GM10266 (cell line): ENCODE measurements at regions not wholly inside any gene's neighbourhood (a gene's known extent, or its start where the extent isn't known, plus 50 kb on each side); places are given as distances from the start of the nearest gene placed in this dataset.

Experiments used
- DNase-seq: peaks from one replicate; pipeline ENCODE4 v3.0.0; 2012; ENCODE audit errors: extremely low spot score
- CTCF ChIP-seq: IDR thresholded peaks from 2 replicates; pipeline ENCODE4 v1.5.1; 2012; ENCODE audit warnings: mild to moderate bottlenecking, low read depth; ENCODE audit not compliant: control insufficient read depth, insufficient read depth; ENCODE audit errors: missing control alignments

- DNase-seq: no peak
- TF ChIP-seq CTCF: no peak
Observed at GRCh38 chr6:44660561-44661220, 273.2 kb downstream of the CDC5L start.

- TF ChIP-seq CTCF: no peak
Observed at GRCh38 chr6:44661221-44662008, 273.9 kb downstream of the CDC5L start.

GRCh38 chr6:44662461-44663121 is 275.1 kb downstream of the CDC5L start:
- no peak for DNase-seq
- no peak for TF ChIP-seq CTCF

More at GRCh38 chr6:44661221-44662008, 273.9 kb downstream of the CDC5L start:
- no peak for DNase-seq

DNA sequence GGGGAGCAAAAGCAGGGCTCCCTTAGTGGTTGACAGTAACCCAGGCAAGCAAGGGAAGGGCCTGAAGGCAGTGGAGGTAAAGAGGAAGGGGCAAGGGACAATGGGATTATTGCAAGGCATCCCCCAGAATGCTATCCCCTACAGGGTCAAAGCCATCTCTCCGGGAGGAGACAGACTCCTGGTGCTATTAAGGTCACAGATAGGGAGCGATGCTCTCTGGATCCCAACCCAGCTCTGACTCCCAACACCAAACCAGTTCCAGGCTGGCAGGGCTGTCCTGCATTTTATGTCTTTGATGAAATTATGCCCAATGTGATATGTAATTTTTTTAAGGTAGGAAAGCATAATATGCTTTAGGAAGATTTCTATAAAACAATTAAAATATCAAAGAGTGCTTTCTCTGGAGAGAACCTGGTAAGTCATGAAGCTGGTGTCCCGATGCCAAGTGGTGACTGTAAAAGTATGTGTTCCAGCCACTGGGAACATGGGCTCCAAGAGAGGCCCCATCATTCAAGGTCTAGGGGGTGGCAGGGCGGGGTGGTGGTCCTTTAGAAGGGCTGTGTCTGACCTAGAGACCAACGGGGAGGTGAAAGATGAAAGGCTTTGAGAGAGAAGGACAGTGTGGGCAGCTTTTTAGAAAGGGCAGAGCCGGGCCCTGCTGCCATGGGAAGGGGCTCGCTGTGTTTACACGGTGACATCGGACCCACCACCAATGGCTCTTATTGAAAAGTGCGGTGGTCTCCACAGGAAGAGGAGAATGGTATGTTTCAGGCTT is 276.5 kb downstream of the CDC5L start:
- DNase-seq: no peak
- no peak for TF ChIP-seq CTCF

DNA sequence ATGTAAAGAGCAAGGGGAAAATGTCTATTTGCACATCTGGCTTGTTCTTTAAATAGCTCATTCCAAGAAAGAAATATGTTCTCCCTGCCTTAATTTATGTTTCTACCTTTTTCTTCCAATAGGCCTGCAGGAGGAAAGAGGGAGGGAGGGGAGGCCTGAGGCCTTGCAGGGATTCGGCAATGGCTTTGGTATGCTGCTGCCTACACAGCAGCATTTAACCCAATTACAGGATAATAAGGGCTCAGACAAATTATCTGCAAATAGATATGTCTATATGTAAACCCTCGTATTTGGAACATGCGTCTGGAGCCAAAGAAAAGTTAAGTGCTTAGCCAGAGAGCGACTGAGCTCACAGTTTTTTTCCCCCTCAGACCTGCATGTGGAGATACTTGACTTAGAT is 277.2 kb downstream of the CDC5L start:
- DNase-seq: no peak
- no peak for TF ChIP-seq CTCF

- TF ChIP-seq CTCF: no peak
- no peak for DNase-seq
Observed at GRCh38 chr6:44665143-44665542, 277.6 kb downstream of the CDC5L start.
